ENCODE measurements at regions not wholly inside any gene's neighbourhood (a gene's known extent, or its start where the extent isn't known, plus 50 kb on each side); places are given as distances from the start of the nearest gene placed in this dataset.

- H3K9me3 ChIP-seq, result no peaks in the 10 kb centered on the region
- WGBS, 2 donors, result 97 to 100% methylated on average over 1 of the region's 1 CpG
- H3K4me1 ChIP-seq, result no peaks in the 10 kb centered on the region
- TF ChIP-seq POLR2A (IDR thresholded peaks at IDR 0.05) (no peak), POLR2AphosphoS5 (IDR thresholded peaks at IDR 0.05) (no peak), EP300 (IDR thresholded peaks at IDR 0.05) (no peak)
- H3K27me3 ChIP-seq, result no peaks in the 10 kb centered on the region
- no peak overlapping the region for H3K4me3 ChIP-seq
- H3K27ac ChIP-seq, result no peak overlapping the region
- intact Hi-C loops (cut with DNase I), result no loop called here
- no peak for DNase-seq
- H3K36me3 ChIP-seq, result no peaks in the 10 kb centered on the region
Measured at GRCh38 chr3:59563966-59564365, 514.1 kb upstream of the CFAP20DC start.

GRCh38 chr3:59563072-59563605 is 513.3 kb upstream of the CFAP20DC start:
- Histone ChIP-seq H3K4me1 (no peaks in the 10 kb centered on the region), H3K36me3 (no peaks in the 10 kb centered on the region), H3K27ac (no peak overlapping the region), H3K9me3 (no peaks in the 10 kb centered on the region), H3K27me3 (no peaks in the 10 kb centered on the region), H3K4me3 (no peak overlapping the region)
- DNase-seq, result no peak
- WGBS, 2 donors, result 93 to 96% methylated on average over 4 of the region's 4 CpGs
- no peak for TF ChIP-seq POLR2A (IDR thresholded peaks at IDR 0.05)
- TF ChIP-seq POLR2AphosphoS5 (IDR thresholded peaks at IDR 0.05), result no peak
- TF ChIP-seq EP300 (IDR thresholded peaks at IDR 0.05), result no peak
- TF ChIP-seq CTCF (IDR thresholded peaks at IDR 0.05), result no peak
- intact Hi-C loops (cut with DNase I), result no loop called here

GRCh38 chr3:59559721-59560435 is 510.1 kb upstream of the CFAP20DC start:
- intact Hi-C loops (cut with DNase I), result no loop called here
- Histone ChIP-seq H3K36me3 (no peaks in the 10 kb centered on the region), H3K27ac (no peak overlapping the region), H3K27me3 (no peaks in the 10 kb centered on the region), H3K9me3 (no peaks in the 10 kb centered on the region), H3K4me3 (no peak overlapping the region), H3K4me1 (no peaks in the 10 kb centered on the region)
- WGBS, 2 donors, result 85 to 86% methylated on average over 4 of the region's 4 CpGs
- TF ChIP-seq EP300 (IDR thresholded peaks at IDR 0.05) (no peak), POLR2A (IDR thresholded peaks at IDR 0.05) (no peak), CTCF (IDR thresholded peaks at IDR 0.05) (no peak), POLR2AphosphoS5 (IDR thresholded peaks at IDR 0.05) (no peak)
- no peak for DNase-seq

- intact Hi-C loops (cut with DNase I), result no loop called here
- H3K4me1 ChIP-seq, result no peaks in the 10 kb centered on the region
- H3K4me3 ChIP-seq, result no peak overlapping the region
- H3K36me3 ChIP-seq, result no peaks in the 10 kb centered on the region
- no peak for TF ChIP-seq POLR2A (IDR thresholded peaks at IDR 0.05)
- TF ChIP-seq EP300 (IDR thresholded peaks at IDR 0.05), result no peak
- no peak for TF ChIP-seq POLR2AphosphoS5 (IDR thresholded peaks at IDR 0.05)
- no peak for TF ChIP-seq CTCF (IDR thresholded peaks at IDR 0.05)
- 37 to 50% methylated on average over 1 of the region's 1 CpG for WGBS, 2 donors
- H3K27me3 ChIP-seq, result no peaks in the 10 kb centered on the region
- no peak for DNase-seq
- no peaks in the 10 kb centered on the region for H3K9me3 ChIP-seq
- H3K27ac ChIP-seq, result no peak overlapping the region
Measured at GRCh38 chr3:59558906-59559720, 509.3 kb upstream of the CFAP20DC start.

- H3K4me1 ChIP-seq, result no peaks in the 10 kb centered on the region
- no peak overlapping the region for H3K4me3 ChIP-seq
- H3K9me3 ChIP-seq, result no peaks in the 10 kb centered on the region
- H3K27ac ChIP-seq, result no peak overlapping the region
- intact Hi-C loops (cut with DNase I), result no loop called here
- no peaks in the 10 kb centered on the region for H3K36me3 ChIP-seq
- no peaks in the 10 kb centered on the region for H3K27me3 ChIP-seq
- TF ChIP-seq POLR2AphosphoS5 (IDR thresholded peaks at IDR 0.05) (no peak), POLR2A (IDR thresholded peaks at IDR 0.05) (no peak), CTCF (IDR thresholded peaks at IDR 0.05) (no peak), EP300 (IDR thresholded peaks at IDR 0.05) (no peak)
- DNase-seq, result no peak
- WGBS, 2 donors, result 81 to 86% methylated on average over 6 of the region's 6 CpGs
Measured at GRCh38 chr3:59555593-59556315, 505.9 kb upstream of the CFAP20DC start.

Data from sigmoid colon (tissue), 6 donors.